GM10266 (cell line): ENCODE measurements at regions not wholly inside any gene's neighbourhood (a gene's known extent, or its start where the extent isn't known, plus 50 kb on each side); places are given as distances from the start of the nearest gene placed in this dataset.

Experiments used
- DNase-seq: peaks from one replicate; pipeline ENCODE4 v3.0.0; 2012; ENCODE audit errors: extremely low spot score
- TF ChIP-seq, protein P1 (sequence below): IDR thresholded peaks from 2 replicates; pipeline ENCODE4 v1.5.1; 2012; ENCODE audit warnings: mild to moderate bottlenecking, low read depth; ENCODE audit not compliant: control insufficient read depth, insufficient read depth; ENCODE audit errors: missing control alignments

DNA sequence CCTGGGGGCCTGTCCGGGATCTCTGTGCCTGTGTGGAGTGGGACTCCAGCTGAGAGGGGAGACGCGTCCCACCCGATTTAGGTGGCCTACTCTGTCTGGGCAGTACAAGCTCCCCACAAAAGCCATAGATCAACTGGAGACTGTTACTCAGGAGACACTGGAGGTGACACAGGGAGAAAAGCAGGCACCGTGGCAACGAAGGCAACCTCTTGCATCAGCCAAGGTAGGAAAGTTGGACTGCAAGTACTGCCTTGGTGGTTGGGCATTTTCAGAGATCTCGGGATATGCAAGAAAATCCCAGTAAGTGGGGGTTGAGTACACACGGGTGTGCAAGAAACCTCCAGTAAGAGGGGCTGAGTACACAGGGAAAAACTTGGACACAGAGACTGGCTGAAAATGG, 1060.0 kb upstream of the MIR17HG start:
- TF ChIP-seq, protein P1, sequence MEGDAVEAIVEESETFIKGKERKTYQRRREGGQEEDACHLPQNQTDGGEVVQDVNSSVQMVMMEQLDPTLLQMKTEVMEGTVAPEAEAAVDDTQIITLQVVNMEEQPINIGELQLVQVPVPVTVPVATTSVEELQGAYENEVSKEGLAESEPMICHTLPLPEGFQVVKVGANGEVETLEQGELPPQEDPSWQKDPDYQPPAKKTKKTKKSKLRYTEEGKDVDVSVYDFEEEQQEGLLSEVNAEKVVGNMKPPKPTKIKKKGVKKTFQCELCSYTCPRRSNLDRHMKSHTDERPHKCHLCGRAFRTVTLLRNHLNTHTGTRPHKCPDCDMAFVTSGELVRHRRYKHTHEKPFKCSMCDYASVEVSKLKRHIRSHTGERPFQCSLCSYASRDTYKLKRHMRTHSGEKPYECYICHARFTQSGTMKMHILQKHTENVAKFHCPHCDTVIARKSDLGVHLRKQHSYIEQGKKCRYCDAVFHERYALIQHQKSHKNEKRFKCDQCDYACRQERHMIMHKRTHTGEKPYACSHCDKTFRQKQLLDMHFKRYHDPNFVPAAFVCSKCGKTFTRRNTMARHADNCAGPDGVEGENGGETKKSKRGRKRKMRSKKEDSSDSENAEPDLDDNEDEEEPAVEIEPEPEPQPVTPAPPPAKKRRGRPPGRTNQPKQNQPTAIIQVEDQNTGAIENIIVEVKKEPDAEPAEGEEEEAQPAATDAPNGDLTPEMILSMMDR = no peak
- no peak for DNase-seq

DNA sequence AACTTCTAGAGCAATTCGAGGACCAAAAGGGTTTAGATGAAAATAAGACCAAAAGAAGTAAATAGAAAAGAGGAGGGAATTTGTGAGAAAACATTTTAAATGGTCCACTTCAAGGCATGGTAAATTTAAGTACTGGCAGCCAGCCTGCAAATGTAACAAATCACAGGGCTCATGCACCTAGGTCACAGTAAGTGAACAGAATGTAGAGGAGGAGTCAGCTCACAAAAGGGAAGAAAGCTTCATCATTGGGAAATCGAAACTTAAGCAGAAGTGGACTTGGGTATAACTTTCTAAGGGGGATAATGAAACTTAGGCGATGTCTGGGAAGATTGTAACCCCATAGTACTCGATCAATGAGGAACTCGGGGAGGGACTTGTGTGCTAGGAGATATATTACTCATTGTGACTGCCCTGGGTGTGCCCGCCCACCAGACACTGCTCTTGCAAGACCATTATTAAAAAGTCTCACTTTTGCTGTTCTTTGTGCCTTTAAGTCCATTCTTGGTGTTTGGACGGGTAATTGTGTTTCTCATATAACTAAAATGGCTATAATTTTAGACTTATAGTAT, 1053.6 kb upstream of the MIR17HG start:
- no peak for DNase-seq
- TF ChIP-seq, protein P1 = no peak

DNA sequence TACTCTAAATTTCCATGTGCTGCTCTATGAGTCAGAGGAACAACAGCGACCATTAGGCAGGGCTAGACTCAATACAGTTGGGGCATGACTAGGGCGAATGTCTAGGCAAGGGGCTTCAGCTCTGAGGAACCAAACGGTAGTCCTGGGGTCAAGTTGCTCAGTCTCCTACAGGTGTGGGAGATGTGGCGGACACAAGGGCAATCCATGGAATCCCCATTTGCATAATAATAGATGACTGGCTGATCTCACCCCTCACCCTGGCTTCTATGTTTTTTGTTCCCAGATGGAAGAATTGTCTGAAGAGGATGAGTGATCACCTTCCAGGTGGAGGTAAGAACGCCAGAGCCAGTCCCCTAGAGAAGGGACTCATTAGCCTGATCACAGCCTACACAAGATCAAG, 1048.2 kb upstream of the MIR17HG start:
- DNase-seq = no peak
- TF ChIP-seq, protein P1 = no peak

DNA sequence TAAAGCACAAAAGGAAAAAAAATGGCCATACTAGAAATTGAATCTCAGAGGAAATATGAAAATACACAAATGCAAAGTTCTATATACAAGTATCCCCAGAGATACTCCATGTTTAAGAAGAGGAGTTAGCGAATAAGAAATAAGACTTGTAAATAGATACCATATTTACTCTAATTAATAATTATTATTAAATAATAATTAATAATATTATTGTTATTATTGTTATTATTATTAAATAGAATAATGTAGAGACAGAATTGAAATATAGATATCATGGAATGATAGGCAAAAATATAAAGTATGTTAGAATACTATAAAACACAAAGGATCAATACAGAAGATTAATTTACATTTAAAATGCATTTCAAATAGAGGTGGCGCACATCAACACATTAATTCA, 1047.5 kb upstream of the MIR17HG start:
- TF ChIP-seq, protein P1 = no peak

DNA sequence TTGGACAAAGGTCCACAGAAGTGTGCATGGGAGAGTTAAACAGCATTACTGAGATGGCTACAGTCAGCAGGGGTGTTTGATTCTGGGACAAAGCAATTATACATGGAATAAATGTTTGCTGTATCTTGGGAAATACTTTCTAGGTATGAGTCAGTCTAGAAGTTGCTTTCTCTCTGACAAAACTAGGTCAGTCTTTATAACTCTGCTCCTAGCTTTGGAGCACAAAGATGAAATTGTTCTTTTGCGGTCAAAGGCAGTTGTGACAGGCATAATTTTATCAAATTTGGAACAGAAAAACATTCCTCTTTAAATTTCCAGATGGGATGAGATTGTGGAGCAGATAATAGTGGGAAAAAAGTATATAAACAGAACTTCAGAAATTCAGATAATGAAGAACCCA, 1045.4 kb upstream of the MIR17HG start:
- no peak for DNase-seq

More for the DNA sequence above, 1047.5 kb upstream of the MIR17HG start:
- no peak for DNase-seq

DNA sequence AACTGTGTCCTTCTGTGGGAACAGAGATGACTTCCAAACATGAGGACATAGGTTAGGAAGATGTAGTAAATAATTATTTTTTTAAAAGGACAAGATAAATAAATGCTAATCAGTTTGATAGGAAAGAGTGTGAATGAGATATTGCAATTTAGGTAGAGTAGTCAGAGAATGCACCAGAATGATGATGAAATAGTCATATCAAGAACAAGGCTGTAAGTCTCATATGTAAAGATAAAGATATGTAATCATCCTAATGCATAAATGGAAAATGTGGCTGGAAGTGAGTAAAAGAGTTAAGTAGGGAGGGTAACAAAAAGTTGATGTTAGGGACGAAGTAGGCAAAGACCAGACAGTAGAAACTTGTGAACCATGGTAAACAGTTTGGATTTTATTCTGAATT, 1041.7 kb upstream of the MIR17HG start:
- TF ChIP-seq, protein P1 = no peak
- DNase-seq = no peak

More for the DNA sequence above, 1045.4 kb upstream of the MIR17HG start:
- TF ChIP-seq, protein P1 = no peak

DNA sequence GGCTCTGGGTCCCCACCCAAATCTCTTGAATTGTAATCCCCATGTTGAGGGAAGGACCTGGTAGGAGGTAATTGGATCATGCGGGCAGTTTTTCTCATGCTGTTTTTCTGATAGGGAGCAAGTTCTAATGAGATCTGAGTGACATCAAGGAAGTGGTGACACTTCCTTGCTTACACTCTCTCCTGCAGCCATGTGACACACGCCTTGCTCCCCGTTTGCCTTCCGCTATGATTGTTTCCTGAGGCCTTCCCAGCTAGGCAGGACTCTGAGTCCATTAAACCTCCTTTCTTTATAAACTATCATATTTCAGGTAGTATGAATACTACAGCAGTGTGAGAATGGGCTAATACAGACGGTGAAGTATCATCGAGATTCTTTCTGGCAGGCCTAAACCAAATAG, 1040.4 kb upstream of the MIR17HG start:
- TF ChIP-seq, protein P1 = no peak
- no peak for DNase-seq
